ENCODE measurements at regions not wholly inside any gene's neighbourhood (a gene's known extent, or its start where the extent isn't known, plus 50 kb on each side); places are given as distances from the start of the nearest gene placed in this dataset.

- TF ChIP-seq CTCF (IDR thresholded peaks at IDR 0.05) (no peak), POLR2A (IDR thresholded peaks at IDR 0.05) (no peak)
Observed at GRCh38 chr7:31253532-31253931, 87.0 kb downstream of the NEUROD6 start.

Data from Peyer's patch (tissue), 4 donors.